Fibroblast of skin of right quadriceps (primary cell): ENCODE measurements at regions not wholly inside any gene's neighbourhood (a gene's known extent, or its start where the extent isn't known, plus 50 kb on each side); places are given as distances from the start of the nearest gene placed in this dataset.
"Not testable (repeated sequence)": the region's sequence is repeated elsewhere in the genome, so short reads cannot be mapped to it uniquely, and the experiment has no call there.

Experiments
- DNase-seq: peaks from one replicate; pipeline ENCODE4 v3.0.0-alpha.2; 2013

DNA sequence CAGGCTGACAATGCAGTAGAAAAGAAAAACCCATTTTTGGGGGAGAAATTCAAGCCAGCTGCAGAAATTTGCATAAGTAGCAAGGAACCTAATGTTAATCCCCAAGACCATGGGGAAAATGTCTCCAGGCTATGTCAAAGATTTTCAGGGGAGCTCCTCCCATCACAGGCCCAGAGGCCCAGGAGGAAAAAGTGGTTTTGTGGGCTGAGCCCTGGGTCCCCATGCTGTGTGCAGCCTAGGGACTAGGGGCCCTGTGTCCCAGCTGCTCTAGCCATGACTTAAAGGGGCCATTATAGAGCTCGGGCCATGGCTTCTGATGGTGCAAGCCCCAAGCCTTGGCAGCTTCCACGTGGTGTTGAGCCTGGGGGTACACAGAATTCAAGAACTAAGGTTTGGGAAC is 719.0 kb downstream of the TLE1 start:
- DNase-seq, result not testable (repeated sequence)

DNA sequence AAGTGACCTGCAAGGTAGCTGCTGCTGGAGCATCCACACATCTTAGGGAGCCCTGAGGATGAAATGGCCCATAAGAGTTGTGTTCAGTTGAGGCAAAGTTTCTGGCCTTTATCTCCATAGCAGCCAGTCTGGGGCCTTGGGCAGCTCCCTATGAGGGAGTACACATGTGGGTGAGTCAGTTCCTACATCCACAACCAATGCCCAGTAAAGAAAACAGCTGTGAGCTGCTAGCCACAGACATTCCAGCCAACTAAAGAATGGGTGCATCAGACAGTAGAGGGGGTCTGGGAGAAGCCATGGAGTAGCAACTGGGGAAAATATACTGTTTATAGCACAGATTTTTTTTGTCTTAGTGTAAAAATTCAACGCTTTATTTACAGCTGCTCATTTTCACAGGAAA is 720.7 kb downstream of the TLE1 start:
- DNase-seq, result peak; percentile 77

DNA sequence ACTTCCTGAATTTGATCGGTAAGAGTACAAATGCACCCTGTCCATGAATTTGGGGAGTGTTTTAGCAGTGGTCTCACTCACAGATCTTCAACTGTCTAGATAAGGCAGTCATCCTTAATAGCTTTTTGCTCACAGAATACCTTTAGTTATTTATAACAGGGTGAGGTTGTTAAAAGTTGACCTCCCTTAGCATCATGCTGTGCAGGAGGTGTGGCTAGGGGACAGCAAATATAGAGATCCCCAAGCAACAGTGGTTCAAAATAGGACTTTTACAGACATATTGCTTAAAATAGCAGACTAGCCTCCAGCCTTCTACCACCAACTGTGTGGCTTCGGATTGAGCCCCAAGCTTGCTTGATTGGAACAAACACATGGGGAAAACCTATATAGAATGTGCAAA is 724.4 kb downstream of the TLE1 start:
- DNase-seq, result no peak

DNA sequence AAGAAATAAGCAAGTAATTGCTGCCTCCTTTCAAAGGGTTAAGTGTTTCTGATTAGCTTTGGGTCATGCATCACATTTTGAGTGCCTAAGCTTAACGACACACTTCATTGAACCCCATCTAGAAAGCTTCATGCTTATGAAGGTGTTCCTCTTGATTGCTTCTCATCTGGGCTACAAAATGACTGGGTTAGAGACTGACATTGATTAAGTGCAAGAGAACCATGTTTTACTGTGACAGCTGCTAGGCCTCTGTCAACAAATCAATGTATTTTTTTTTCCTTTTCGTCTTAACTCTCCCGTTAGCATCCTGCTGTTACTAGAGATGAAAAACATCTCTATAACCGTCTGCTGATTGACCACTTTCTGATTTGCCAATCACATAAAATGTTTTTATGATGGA is 725.0 kb downstream of the TLE1 start:
- no peak for DNase-seq

DNA sequence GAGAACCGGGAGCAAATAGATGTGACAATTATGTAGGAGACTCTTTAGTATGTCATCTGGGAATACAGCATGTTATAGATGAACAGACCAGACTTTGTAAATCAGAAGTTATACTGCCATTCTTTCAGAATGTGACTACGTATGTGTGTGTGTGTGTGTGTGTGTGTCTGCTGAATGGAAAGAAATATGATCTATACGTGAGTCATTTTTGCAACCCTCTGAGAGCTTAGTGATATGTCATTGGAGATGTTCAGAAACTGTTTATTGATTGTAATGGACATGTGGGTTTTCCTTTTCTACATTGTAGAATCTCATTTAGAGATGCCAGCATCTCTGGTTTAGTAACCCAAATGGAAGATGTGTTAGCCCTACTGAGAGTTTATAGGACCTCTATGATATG is 731.5 kb downstream of the TLE1 start:
- peak; percentile 58 for DNase-seq

DNA sequence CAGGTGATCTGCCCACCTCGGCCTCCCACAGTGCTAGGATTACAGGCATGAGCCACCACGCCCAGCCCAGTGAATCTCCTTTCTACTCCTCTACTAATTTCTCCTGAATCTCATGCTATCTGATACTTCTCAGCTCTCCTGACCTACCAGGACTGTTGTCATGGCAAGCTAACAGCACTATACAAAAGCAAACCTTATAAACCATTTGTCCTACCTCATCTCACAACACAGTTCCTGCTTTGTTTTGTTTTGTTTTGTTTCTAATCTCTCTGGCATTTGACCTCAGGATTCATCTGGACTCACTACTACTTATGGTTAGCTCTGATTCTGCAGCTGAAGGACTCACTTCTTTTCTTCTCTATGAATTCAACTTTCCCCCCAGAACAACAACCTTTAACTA is 734.8 kb downstream of the TLE1 start:
- DNase-seq, result no peak

DNA sequence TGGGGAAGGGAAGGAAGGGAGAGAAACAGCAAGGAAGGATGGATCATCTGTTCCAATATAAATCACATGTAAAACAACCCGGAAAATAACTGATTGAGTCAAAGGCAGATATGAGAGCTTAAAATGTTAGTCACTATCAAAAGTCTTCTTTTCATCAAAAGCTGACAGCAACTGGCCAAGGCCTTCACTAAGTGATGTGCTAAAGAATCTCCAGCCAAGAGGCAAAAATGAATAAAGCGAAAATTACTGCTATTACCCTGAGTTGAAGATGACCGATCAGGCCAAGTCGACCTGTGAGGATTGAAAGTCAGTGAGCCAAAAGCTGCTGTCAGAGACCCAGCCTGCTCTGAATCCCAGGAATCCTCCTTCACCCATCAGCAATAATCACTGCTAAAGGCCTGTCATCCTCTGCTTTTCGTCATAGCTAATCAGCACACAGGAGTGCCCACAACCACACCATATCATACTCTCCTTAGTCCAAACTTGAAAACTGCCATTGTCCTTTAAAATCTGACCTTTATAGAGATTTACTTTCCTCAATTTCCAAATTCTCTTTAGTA is 736.9 kb downstream of the TLE1 start:
- no peak for DNase-seq

DNA sequence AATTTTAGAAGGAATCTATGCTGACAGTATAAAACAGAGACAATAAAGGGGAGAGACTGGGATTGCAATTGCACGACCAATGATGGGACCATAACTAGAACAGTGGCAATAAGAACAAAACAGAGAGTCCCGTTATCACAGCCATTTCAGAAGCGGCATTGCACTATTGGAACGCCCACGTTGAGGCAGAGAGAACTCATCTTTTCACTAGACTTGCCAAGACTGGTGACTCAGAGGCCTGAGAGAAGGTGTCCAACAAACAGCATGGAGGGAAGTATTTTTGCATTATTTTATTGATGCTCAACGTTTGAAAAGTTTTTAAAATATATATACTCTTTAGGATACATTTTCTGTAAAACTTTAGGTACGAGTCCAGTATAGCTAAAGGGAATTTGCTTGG is 737.7 kb downstream of the TLE1 start:
- peak; percentile 25 for DNase-seq

DNA sequence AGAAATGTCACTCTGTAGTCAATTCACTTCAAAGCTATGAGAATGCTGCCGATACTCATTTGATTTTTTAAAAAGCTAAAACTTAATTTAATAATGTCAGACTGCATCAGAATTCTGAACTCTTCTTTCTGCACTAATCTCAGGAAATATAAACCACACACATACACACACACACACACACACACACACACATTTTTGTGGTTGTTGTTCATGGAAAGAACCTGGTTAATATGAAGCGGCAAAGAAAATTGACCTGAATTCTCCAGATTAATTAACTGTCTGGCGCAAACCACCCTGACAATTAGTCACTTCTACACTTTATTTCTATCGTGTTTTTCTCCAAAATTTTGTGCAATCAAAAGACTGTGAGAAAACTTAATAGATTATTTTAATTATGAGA is 740.5 kb downstream of the TLE1 start:
- peak; percentile 6 for DNase-seq

DNA sequence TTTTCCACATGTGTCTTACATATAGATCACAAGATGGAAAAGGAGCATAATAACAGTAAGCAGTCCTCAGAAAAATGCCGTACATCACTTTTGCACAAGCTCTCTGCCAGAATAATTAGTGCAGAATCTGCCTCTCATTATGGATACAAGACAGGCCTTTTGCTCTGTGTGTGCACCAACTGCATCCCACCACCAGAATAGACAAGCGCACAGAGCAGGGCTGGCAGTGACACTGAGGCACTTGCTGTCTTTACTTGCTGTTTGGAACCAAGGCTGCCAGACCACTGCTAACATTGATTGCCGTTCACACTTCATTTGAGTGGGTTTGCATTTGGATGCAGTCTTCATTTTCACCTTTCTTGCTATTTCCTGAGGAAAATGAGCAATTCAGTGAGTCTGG is 741.3 kb downstream of the TLE1 start:
- DNase-seq, result no peak

DNA sequence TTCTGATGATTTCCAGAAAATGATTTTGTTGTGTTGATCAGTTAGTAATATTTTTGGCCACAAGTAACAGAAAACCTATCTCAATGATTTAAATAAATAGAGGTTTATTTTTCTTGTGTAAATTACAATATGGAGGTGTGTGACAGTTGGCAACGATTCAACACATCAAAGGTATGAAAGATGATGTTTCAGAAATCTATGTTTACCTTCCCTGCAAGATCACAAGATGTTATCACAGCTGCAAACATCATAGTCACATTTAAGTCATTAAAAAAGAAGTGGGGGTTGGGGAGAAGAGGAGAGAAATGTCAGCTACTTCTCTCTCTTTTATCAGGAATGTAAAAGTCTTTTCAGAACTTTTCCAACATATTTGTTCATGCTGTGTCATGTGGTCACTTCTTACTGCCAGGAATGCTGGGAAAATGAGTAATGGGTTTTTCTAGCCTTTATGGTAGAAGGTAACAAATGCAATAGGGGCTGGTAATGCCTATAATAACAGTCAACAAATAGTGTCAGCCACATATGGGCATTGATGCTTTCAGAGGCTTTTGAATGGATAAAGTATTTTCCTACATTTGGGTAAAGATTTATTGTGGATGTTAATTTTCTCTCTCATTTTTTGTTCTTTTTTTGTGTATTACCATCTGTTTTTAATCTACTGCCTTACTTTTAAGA is 742.7 kb downstream of the TLE1 start:
- DNase-seq, result peak; percentile 38

DNA sequence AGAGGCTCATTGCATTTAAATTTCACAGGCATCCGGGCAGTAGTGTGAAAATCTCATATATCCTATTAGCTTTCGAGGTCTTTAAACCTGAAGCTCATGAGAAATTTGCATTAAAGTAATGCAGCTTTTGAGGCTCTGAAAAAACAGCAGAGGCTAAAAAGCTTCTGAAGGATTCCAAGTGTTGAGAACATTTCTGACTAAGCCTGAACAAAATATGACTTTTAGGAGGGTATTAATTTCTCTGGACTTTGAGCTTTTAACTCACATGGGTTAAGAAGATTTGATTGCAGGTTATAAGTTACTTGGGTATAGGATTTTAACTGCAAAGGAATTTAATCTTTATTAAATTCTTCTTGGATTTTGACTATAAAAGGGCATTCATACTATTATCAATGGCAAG is 743.9 kb downstream of the TLE1 start:
- DNase-seq, result no peak

DNA sequence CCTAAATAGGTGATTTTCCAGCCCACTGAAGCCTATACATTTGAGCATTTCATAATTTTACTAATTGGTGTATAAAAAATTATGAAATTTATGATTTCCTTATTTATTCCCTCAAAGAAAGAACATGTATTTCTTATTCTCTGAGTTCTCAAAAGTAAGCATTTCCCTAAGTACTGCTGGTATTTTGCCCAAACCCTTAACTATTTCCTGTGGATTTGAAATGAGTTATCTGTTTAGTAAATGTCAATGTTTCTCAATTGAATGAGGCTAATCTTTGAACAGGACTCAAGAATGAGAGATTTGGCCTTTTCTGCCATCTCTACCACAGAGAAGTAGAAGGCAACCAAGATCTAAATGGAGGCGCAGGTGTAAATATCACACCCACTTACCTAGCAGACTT is 751.7 kb downstream of the TLE1 start:
- DNase-seq, result peak; percentile 64

DNA sequence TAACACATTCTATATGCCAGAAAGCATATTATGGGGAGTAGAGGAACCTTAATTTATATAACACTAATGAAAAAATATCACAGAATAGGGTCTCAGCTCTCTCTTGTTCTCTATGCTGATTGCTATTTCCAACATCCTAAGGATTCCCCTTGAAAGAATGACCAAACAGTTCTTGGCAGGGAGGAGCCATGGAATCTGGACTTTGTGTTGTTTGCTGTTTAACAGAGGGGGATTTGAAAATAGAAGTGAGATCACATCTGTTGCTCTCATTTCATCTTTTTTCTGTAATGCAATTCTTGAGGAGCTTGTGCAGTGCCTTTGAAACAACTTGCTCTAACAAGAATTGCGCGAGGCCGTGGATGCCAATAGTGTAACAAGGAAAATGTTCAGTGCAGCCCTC is 755.3 kb downstream of the TLE1 start:
- DNase-seq, result no peak

DNA sequence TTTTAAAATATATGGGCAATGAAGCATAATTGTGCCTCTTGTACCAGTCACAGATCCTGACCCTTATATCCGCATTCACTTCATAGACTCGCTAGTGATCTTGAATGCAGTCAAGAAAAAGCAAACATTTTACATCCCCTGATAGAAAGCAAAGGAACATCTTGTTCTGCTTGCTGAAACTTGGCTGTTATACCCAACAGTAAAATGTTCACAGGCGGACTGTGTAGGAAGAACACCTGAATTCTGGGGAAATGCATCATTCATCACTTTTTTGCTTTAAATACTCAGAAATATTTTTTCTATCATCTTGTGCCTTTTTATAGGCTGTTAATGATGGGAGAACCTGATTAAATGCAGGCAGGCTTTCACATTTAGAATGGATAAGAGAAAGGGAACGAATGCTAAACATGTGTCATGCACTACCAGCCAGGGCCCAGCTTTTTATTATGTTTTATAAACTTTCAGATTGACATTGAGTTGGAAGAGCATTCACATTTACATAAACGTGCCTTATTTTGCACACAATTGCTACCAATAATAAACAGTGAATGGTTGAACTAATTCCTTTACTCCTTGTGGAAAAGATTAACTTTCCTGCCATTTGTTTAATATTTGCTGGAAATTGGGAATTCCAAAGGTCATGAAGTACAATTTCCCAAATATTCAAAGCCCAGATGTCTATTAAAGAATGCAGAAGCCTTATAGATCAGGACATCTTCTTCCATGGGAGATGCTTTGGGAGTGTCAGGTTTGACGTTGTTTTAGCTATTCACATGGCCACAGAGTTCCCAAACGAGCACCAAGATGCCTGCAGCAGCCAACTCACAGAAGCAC is 756.2 kb downstream of the TLE1 start:
- no peak for DNase-seq

DNA sequence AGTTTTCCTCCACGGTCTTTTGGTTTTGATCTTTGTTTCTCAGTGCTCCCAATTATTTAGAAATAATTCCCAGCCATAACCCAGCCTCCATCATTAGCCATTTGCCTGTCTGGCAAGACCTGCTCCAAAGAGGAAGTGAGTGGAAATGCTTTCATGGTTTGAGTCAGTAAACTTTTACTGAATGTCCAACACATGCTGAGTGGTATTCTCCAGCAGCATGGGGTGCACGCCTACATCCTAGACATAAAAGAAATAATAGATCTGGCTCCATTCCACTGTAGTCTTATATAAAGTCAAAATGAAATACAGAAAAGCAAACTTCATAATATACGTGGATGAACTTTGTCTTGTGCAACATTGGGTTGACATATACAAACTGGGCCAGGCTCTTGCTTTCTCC is 757.2 kb downstream of the TLE1 start:
- peak; percentile 35 for DNase-seq

DNA sequence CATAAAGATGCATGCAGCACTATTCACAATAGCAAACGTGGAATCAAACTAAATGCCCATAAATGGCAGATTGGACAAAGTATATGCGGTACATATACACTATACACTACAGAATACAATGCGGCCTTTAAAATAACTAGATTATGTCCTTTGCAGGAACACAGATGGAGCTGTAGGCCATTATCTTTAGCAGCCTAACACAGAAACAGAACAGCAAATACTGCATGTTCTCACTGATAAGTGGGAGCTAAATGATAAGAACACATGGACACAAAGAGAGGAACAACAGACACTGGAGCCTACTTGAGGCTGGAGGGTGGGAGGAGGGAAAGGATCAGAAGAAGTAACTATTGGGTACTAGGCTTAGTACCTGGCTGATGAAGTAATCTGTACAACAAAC is 758.2 kb downstream of the TLE1 start:
- DNase-seq, result no peak

DNA sequence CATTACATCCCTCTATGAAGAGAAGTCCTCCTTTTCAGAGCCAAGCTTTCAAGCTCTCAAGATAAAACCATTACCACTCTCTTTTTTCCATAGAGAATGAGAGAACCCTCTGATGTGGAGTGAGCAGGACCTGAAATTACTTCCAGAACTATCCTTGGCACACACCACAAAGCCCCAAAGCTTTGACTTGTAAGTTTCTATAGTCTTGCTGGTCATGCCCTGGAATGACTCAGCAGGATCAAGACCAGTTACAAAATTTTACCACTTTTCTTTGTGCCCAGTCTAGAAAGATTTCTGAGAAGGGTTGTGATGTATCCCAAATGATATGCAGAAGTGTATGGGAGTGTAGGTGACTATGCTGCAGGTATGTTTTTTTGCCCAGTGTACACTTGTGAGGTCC is 760.6 kb downstream of the TLE1 start:
- DNase-seq, result no peak

DNA sequence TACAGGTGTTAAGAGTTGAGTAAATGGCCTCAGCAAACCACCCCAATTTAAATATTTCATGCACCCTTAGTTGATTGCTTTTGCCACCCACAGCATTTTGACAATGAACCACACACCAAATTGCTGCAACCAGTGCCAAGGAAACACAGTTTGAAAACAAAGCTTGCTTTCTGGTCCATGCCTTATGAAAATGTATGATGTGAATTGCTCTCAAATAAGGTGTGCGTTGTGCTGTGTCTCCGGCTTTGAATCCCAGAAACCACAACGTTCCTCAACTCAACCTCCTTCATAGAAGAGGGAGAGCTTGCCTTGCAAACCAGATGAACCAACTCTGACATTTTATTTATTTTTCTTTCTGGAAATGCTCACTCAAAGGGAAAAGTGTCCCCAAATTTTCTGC is 762.7 kb downstream of the TLE1 start:
- DNase-seq, result no peak

DNA sequence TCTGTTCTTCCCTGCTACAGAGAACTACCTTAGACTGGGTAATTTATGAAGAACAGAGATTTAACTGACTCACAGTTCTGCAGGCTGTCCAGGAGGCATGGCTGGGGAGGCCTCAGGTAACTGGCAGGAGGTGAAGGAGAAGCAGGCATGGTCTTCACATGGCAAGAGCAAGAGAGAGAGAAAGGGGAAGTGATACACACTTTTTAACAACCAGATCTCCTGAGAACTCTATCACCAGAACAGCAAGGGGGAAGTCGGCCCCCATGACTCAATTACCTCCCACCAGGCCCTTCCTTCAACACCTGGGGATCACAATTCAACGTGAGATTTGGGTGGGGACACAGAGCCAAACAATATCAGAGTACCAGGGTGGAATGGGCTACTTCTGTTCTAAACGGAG is 766.8 kb downstream of the TLE1 start:
- DNase-seq, result no peak

DNA sequence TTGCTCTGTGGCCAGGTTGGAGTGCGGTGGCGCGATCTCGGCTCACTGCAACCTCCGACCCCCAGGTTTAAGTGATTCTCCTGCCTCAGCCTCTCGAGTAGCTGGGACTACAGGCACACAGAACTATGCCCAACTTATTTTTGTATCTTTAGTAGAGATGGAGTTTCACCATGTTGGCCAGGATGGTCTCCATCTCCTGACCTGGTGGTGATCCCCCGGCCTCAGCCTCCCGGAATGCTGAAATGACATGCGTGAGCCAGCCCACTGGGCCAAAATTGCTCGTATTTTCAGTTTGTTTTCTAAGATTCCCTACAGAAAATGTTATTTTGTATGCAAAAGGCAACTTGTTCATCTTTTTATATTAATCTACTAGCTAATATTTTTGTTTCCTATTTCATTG is 782.6 kb downstream of the TLE1 start:
- no peak for DNase-seq

DNA sequence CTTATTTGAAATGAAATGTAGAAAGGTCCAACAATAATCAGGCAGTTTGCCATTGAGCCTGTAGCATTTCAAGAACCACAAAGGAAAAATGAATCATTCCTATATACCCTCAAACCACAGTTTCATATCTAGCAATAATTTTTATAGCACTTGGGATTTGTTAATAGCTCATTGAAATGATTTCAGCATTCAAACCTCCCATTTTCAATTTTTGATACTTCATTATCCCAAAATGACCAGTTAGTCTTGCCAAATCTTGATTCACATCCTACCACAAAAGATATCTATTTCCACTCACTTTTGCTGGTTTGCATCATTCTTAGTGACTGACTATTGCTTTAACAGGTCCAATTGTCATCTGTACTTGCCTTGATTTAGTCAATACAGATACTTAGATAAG is 790.1 kb downstream of the TLE1 start:
- peak; percentile 75 for DNase-seq

DNA sequence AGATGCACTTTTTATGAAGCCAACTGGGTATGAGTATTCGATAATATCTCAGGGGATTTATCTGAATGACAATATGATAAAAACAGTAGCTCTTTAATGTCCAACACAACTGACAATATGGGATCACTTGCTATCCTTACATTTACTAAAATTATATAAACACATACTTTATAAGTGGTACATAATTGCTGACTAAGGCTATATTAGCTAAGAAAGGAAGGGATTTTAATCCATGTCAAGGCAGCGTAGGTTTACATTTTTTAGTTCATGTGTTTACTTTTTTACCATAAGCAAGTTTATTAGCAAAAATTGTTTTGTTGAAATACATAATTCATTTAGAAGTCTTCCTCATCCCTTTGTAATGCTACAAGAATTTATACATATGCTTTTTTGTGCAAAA is 796.2 kb downstream of the TLE1 start:
- DNase-seq, result no peak

DNA sequence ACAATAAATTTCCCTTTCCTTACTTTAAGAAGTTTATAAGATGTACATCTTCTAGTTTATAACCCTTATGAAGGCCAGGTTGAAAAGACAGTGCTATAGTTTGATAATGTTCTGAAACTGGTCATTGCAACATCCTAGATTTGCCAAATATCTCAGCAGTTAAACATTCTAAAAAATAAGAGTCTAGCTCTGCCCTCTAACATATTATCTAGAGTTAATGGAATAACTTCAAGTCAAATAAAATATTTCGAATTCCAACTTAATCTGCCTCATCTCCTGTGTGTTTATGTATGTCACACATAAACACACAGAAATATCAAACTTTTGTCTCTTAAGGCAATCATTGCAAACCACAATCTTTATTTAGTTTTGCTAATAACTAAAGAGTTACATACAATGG is 796.6 kb downstream of the TLE1 start:
- peak; percentile 36 for DNase-seq
